NCI-H2196 (cell line): ENCODE measurements at regions not wholly inside any gene's neighbourhood (a gene's known extent, or its start where the extent isn't known, plus 50 kb on each side); places are given as distances from the start of the nearest gene placed in this dataset.
"Not testable (repeated sequence)": the region's sequence is repeated elsewhere in the genome, so short reads cannot be mapped to it uniquely, and the experiment has no call there.

Source experiments
- DNase-seq: peaks from one replicate; lab custom pipeline; 2025; ENCODE audit not compliant: unreplicated experiment; lab: John Stamatoyannopoulos, UW

DNA sequence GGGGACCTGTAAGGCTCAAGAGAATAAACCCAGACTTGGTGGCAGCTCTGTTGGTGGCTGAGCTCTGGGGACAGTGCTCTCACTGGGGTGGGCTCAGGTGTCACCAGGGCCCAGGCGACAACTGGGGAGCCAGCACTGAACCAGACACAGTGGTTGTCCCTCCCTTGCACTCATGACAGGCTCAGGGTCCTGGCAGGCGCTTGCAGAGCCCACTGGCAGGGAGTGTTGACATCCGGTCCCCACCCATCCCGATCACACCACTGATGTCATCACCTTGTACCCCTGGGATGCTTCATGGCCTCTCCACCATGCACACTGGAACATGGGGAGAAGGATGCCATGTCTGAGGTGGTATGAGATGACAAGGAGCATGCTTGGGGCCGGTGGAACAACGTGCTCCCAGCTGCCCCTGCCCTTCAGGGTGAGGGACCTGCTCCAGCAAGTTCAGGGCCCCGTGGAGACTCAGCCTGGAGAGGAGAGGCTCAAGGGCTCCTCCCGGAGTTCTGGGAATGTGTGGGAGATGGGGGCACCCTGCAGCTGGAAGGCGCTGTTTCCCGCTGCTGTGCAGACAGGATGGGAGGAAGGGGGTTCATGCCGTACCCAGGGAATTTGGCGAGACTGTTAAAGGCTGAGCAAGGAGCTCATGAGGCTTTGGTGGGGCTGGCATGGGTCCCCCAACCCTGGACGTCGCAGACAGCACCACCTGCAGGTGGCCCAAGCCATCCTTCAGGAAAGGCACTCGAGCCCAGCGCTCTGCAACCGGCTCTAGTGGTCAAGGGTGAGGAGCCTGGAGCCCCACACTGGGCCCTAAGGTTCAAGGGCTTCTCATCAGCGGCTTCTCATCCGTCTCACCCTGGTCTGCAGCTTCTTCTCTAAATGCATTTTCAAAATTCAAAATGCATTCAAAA is 141.1 kb upstream of the ZNF469 start:
- DNase-seq = not testable (repeated sequence)

DNA sequence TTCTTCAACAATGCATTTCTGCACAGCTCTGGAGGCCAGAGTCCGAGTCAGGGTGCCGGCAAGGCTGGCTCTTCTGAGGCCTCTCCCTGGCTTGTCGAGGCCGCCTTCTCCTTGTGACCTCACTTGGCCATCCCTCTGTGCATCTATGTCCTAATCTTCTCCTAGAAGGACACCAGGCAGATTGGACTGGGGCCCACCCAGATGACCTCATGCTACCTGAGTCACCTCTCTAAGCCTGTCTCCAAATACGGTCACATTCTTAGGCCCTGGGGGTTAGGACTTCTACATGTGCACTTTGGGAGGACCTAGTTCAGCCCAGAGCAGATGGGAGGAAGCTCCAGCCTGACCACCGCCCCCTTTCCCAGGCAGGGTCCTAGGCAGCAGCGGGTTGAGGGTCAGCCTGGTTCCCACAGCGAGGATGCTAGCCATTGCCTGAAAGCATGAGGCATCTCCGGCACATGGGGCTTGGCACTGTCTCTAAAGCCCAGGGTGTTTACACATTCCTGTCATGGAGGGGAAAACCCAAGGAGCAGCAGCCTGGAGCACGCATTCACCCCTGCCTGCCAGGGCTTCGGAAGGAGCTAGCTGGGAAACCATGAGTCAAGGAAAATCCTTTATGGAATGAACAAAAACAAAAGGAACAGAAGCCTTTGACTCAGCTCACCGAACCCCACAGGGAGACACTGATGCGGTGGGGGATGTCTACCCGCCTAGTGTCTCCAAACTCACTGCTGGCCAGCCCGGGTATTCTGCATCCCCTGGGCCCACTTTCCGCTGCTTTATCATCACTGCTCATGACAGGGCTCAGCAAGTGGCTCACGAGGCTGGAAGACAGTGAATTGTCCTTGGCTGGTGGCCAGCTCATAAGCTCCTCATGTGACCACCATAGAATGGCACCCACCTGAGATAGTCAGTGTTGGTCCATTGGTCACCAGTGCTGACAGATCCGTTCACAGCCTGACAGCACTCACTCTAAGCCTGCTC is 140.2 kb upstream of the ZNF469 start:
- DNase-seq = not testable (repeated sequence)

DNA sequence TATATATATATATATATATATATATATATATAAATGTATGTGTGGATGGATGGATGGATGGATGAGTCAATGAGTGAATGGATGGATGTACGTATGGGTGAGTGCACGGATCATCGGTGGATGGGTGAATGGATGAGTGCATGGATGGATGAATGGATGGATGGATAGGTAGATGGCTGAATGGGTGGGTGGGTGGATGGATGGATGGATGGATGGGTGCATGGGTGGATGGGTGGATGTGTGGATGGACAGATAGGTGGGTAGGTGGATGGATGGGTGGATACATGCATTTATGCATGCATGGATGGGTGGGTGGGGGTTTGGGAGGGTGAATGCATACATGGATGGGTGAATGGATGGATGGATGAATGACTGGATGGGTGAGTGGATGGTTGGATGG is 138.8 kb upstream of the ZNF469 start:
- not testable (repeated sequence) for DNase-seq

DNA sequence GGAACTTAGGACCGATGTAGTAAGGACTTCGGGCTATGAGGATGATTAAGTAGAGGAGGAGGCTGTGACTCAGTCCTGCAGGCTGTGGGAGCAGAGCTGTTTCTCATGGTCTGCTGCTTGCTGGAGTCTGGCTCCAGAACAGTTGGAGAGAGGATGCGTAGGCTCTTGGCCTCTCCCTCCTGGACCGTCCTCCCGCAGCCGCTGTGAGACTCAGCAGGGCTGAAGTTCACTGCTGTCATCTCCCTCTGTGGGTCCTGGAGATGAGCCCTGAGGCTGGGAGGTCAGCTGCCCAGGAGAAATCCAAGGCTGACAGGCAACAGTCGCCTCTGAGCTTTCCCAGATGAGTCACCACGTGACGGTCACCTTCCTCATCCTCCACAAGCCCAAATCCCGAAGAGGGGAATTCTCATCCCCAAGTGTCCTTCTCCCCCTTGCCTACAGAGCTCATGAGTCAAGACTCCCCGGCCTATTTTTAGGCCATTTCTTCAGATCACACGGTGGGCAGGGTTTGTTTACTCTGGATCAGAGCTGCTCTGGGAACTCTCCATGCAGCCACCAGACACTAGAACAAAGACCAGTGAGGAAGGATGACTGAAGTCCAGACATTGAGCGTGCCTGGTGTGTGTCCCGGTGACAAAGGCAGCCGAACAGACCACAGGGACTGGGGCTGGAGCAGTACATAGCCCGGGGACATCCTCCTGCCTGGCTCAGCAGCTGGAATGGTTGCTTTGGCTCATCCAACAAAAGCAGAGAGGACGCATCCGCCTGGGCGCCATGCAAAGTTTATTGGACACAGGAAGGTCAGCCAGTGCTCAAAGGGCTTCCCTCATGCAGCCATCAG is 137.3 kb upstream of the ZNF469 start:
- not testable (repeated sequence) for DNase-seq

DNA sequence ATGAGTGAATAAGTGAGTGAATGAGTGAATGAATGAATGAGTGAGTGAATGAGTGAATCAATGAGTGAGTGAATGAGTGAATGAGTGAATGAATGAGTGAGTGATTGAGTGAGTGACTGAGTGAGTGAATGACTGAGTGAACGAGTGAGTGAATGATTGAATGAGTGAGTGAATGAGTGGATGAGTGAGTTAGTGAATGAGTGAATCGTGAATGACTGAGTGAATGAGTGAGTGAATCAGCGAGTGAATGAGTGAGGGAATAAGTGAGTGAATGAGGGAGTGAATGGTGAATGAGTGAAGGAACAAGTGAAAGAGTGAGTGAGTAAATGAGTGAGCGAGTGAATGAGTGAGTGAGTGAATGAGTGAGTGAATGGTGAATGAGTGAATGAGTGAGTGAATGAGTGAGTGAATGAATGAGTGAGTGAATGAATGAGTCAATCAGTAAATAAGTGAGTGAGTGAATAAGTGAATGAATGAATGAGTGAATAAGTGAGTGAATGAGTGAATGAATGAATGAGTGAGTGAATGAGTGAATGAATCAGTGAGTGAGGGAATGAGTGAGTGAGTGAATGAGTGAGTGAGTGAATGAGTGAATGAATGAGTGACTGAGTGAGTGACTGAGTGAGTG is 135.7 kb upstream of the ZNF469 start:
- DNase-seq = not testable (repeated sequence)

DNA sequence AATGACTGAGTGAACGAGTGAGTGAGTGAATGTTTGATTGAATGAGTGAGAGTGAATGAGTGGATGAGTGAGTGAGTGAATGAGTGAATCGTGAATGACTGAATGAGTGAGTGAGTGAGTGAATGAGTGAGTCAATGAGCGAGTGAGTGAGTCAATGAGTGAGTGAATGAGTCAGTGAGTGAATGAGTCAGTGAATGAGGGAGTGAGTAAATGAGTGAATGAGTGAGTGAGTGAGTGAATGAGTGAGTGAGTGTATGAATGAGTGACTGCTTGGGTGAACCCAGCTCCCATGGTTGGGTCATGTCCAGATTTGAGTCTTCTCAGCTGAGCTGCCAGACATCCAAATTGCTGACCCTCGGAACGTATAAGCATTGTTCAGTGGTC is 135.2 kb upstream of the ZNF469 start:
- not testable (repeated sequence) for DNase-seq

DNA sequence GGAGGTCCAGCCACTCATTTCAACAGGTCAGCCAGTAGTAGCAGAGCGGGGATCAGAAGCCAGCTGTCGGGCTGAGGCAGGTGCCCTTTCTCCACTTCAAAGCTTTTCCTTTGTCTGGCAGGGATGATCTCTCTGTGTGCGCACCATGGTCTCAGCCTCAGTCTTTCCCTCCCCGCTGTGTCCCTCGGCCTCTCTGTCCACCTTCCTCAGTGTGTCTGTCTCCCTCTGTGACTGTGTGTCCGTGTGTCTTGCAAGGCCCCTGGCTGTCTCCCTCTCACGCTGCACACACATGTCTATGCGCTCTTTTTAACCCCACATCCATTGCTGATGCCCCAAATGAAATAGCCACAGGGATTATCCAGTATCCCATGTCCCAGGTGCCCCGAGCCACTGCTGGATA is 134.0 kb upstream of the ZNF469 start:
- not testable (repeated sequence) for DNase-seq

DNA sequence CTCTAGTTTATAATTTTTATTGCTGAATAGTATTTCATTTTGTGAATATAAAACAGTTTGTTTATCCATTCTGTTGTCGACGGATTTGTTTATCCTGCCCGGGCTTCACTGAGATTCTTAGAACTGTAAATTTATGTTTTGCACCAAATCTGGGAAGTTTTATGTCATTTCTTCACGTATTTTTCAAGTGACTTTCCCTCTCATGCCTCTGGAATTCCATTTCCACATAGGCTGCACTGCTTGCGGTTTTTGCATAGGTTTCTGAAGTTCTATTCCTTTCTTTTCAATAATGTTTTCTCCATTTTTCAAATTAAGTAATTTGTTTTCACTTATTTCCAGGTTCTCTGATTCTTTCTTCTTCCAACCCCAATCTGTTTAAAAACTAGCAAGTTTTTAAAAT is 132.4 kb upstream of the ZNF469 start:
- not testable (repeated sequence) for DNase-seq

DNA sequence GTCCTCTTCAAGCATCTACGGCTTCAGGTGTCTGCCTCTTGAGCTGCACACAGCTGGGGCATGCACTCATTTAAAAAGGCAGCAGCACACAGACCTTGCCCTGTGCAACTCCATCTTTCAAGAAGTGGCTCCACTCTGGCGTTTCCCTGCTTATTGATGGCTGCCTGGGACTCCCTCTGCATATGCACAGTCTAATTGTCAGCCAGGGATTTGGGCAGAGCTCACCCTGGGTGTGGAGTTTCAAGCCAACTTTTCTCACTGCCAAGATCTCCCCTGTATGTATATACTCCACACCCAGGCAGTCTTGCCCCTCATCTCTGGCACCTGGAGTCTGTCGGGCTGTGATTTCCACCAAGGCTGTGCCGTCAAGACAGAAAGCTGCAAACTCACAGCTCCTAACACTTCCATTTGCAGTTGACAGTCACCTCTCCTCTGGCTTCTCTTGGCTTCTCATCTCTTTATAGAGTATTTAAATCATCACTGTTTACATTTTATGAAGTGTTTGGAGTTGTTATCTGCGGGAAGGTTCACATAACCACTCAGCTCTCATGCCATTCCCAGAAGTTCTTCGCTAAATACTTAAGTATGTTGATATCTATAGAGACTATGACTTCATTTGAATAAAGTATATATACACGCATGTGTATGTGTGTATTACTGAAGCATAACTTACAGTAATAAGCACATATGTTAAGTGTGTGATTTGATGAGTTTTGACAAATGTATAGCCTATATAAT is 130.5 kb upstream of the ZNF469 start:
- DNase-seq = not testable (repeated sequence)

DNA sequence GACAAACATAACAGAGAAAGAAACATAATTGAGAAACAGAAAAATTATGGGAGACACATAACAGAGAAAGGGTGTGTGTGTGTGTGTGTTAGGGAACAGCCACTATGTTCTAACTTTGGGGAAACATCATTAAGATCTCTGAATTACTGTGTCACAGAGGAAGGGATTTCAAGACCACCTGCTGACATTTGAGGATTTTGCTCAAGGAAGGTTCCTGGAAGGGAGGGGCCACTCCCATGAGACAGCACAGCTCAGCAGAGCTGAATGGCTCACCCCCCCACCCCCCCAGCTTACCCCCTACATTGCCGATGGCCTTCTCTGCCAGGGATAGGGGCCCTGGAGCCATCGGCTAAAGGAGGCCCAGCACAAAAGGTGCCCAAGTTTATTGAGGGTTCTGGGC is 124.6 kb upstream of the ZNF469 start:
- DNase-seq = not testable (repeated sequence)

DNA sequence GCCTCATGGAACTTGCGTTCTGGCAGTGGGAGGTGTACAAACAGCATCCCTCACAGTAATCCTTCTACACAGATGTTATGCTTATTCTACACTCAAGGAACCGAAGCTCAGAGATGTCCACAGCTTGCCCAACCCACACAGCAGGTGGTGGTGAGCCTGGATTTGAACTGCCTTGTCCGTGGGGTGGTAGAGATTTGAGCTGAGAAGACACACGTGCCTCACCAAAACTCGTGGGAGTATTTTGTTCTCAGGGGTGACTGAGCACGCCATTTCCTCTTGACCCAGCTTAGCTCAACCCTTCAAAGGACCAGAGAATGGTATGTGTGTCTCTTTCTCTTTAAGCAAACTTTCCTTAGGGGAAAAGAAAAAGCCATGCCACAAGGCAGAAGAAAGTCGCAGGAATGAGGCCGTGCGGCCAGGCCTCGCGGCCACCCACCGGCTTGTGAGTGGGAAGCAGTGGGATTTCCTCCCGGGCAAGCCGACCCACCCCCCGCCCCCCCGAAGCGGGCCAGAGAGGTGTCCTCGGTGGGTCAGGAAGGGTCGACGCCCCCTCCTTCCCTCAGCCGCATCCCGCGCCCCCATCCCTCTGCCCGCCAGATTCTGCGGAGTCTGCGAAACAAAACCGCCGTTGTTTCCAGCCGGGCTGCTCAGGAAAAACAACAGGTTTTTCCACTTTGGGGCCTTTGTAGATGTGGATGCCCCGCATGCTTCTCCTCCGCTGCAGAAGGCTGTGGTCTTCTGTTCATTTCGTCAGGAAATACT is 123.8 kb upstream of the ZNF469 start:
- DNase-seq = not testable (repeated sequence)

DNA sequence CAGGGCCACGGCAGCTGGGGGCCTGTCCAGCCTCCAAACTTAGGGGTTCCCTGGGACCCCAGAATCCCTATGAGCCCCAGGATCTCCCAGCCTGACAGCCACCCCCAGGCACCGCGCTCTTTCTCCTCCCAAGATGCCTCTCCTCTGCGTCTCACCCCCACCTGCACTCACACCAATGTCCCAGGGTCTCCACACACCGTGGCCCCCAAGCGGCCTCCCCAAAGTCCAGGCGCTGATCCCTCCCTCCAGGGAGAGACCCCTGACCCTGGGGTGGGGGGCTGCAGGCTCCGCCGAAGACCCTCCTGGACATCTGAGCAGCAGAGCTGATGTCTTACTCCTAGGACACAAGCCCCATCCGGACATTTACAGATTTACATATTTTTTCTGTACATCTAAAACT is 123.2 kb upstream of the ZNF469 start:
- not testable (repeated sequence) for DNase-seq

DNA sequence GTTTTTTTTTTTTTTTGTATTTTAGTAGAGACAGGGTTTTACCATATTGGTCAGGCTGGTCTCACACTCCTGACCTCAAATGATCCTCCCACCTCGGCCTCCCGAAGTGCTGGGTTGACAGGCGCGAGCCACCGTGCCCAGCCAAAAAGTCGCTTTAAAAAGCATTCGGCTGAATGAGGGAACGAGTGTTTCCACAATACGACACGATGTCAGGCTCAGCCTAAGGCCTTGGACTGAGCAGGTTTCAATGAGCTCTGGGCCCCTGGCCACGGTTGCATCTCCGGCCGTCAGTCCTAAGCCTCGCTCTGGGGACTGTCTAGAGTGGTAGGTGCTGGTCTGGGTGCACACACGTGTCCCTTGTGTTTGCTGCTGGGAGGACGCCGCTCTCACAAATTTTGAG is 122.6 kb upstream of the ZNF469 start:
- DNase-seq = not testable (repeated sequence)

DNA sequence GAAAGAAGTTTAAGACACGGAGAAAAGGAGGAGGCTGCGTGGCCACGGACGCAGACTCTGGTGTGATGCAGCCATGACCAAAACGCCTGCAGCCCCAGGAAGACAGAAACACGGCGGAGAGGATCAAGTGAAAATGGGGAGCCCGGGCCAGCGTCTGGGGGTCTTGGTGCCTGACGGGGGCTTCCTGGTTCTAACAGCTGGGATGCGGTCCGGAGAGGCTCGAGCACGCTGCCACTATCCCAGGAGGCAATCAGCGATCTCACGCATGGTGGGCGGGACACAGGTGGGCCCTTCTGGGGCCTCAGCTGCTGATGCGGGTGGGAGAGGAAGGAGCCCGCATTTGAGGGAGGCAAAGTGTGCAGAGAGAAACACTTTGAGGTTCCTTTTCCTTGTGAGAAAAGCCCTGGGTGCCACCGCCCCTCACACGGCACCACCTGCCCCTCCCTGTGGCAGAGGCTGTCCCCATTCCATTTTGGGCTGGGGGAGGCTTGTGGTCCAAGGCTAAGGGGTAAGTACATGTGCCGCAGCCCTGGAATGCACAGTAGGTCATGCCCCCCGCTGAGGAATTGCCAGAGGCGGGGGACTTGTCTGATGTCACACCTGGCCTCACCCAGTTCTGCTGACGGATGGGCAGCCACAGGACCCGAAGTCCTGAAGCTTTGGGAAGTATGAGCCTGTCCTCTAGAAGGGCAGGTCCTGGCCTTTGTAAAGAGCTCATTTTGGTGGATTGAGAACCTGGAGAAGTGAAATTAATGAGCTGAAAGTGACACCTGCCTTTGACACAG is 121.7 kb upstream of the ZNF469 start:
- DNase-seq = not testable (repeated sequence)

DNA sequence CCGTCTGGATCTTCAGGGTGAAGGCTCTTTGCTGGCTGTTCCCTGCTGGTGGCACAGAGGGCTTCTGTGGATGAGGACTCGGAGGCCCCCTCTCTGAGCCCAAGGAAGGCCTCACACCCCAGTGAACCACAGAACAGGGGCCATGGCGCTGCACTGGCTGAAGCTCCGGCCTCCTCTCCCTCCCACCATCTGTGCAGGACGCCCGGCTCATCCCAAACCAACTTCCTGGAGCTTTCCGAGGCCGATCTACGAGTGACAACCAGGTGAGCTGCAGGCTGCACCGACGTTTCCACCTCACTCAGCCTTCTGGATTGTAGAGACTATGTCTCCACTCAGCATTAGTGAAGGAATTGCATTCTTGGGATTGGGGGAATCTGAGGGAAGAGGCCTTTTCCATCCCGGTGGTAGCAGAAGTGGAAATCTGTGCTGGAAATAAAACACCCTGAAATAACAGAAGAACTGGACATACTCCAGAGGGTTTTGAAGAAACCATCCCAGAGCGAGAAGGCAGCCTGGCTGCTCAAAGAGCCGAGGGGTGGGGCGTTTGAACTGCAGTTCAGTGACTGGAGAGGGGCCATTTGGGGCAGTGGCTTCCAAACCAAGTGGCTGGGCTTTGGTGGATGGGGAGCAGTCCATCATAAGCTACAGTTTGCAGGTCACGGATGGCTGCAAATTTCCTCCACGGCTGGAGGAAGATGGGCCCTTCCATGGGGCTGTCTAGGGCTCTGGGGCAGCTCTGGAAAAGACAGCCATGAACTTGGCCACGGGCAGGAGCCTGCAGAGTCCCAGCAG is 120.7 kb upstream of the ZNF469 start:
- DNase-seq = not testable (repeated sequence)

DNA sequence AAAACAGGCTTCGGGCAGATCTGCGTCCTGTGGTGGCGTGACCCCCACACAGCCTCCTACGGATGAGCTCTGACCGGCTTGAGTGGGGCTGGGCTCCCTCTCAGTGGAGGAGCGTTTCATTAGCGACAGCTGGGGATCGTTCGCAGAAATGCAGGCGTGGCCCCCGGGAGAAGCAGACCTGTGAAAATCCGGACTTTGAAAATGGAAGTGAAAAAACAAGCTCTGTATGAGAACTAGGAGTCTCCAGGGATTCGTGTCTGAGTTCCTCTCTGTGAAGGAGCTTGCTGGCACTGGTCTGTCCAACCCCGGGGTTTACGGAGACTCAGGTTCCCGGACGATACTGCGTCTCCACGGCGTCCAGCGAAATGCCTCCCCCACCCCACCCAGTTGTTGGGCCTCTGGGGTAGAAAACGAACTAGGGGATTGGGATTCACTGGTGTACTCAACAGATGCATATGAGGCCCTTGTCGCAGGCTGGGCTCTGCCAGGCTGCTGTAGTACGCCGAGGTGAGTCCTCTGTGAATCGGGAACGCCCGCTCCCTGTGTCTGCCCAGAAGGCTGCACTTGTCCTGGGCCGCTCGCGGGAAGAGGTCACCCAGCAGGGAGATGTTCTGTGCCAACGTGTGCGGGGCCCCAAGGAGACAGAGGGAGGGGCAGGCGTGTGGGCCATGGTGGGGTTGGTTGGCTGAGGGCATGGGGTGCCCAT is 119.7 kb upstream of the ZNF469 start:
- not testable (repeated sequence) for DNase-seq
